Left lobe of liver (tissue), 2 donors: ENCODE measurements at regions not wholly inside any gene's neighbourhood (a gene's known extent, or its start where the extent isn't known, plus 50 kb on each side); places are given as distances from the start of the nearest gene placed in this dataset.
"Not testable (repeated sequence)": the region's sequence is repeated elsewhere in the genome, so short reads cannot be mapped to it uniquely, and the experiment has no call there.

Source experiments
- ATAC-seq: fragments of 200-7000 bp; cut with Tn5 transposase; one replicate; pipeline ENCODE4 v1.9.1; 2020; ENCODE audit warnings: mild to moderate bottlenecking, moderate library complexity
- DNase-seq: peaks from one replicate; pipeline ENCODE4 v3.0.0-alpha.2; 2020; ENCODE audit warnings: low spot score
- donor health status: DM: no; HTN: no; CAD: no; lungs with moderate emphysema.
- donor health status: DM: no; HTN: yes; CAD: no.

DNA sequence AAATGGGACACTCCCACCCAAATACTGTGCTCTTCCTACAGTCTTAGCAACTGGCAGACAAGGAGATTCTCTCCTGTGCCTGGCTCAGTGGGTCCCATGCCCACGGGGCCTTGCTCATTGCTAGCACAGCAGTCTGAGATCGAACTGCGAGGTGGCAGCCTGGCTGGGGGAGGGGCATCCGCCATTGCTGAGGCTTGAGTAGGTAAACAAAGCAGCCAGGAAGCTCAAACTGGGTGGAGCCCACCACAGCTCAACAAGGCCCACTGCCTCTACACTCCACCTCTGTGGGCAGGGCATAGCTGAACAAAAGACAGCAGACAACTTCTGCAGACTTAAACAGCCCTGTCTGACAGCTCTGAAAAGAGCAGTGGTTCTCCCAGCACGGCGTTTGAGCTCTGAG is 174.8 kb downstream of the COL12A1 start:
- not testable (repeated sequence) for ATAC-seq, DNase-seq

GRCh38 chr6:75029333-75029732 is 176.5 kb downstream of the COL12A1 start:
- DNase-seq (no peak), ATAC-seq (no peak)

GRCh38 chr6:75025371-75025770 is 180.5 kb downstream of the COL12A1 start:
- ATAC-seq: no peak
- no peak for DNase-seq

GRCh38 chr6:75024828-75025227 is 181.0 kb downstream of the COL12A1 start:
- ATAC-seq: no peak
- DNase-seq: no peak

GRCh38 chr6:75023634-75024033 is 182.2 kb downstream of the COL12A1 start:
- no peak for DNase-seq
- no peak for ATAC-seq

DNA sequence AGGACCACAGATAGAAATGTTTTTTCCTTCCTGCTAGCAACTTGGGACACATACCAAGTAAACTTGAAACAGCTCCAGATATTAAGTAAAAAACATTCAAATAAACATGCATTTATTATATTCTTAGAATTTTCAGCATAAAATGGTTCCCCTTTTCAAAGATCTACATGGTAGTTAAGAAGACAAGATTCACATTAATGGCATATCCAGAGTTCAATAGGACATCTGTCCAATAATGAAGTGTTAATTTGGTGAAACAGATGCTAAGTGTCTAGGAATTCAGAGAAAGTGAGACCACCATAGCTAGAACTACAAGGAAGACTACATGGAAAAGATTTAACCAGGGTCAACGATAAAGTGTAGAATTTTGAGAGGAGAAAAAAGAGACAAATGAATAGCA is 184.9 kb downstream of the COL12A1 start:
- DNase-seq: no peak
- ATAC-seq: no peak

DNA sequence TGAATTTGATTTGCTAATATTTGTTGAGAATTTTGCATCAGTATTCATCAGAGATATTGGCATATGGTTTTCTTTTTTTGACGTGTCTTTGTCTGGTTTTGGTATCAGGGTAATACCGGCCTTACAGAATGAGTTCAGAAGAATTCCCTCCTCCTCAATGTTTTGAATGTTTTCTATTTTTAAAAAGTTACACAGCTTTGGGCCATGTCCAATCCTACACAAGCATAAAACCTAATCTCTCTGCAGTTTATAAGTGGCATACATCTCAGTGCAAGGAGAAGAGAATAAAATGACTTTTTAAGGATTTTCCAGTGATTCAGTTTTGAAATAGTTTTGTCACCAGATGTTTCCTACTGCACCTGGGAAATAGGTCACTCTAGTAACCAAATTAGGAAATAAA is 185.5 kb downstream of the COL12A1 start:
- DNase-seq: no peak
- no peak for ATAC-seq

- DNase-seq (no peak), ATAC-seq (no peak)
Observed at GRCh38 chr6:75012018-75012417, 193.8 kb downstream of the COL12A1 start.

- not testable (repeated sequence) for DNase-seq, ATAC-seq
Observed at GRCh38 chr6:75003984-75004383, 201.9 kb downstream of the COL12A1 start.

DNA sequence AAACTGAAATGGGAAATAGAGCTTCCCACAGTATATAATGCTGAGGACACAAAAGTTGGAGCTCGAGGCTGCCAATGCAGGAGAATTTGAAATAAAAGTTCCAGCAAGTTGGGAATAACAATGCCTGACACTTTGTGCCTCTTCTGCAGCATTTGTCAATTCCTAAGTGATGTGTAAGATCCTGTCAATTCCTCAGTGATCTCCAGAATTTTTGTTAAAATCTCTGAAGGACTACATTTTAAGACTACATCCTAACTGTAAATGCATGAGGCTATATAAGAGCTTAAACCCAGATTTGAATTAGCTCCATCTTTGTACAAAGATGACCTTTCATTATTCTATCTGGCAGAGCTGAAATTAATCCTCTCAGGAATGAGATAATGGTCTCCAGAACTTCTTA is 208.2 kb downstream of the COL12A1 start:
- ATAC-seq: no peak

GRCh38 chr6:74993136-74993535 is 212.7 kb downstream of the COL12A1 start:
- ATAC-seq (no peak), DNase-seq (no peak)

More for the DNA sequence above, 208.2 kb downstream of the COL12A1 start:
- no peak for DNase-seq

GRCh38 chr6:74991573-74992332 is 214.1 kb downstream of the COL12A1 start:
- DNase-seq (no peak), ATAC-seq (no peak)

GRCh38 chr6:74979065-74979766 is 226.6 kb downstream of the COL12A1 start:
- ATAC-seq (no peak), DNase-seq (no peak)

DNA sequence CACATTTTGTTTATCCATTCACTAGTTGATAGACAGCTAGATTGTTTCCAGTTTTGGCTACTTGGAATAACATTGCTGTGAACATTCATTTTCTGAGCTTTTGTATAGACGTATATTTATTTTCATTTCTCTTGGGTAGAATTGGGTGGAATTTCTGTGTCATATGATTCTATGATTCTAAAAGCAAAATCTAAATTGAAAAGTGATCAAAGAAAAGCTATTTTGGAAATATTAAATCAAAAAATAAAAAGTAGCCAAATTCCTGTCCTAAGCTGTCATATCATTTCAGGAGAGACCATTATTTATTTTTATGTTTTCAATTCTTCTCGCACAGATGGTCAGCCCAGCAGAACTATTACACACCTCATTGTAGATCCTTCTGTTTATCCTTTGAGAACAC is 229.2 kb downstream of the COL12A1 start:
- DNase-seq: no peak
- no peak for ATAC-seq

- ATAC-seq: no peak
- no peak for DNase-seq
Observed at GRCh38 chr6:74976026-74976425, 229.8 kb downstream of the COL12A1 start.

- ATAC-seq (no peak), DNase-seq (no peak)
Observed at GRCh38 chr6:74973591-74973990, 232.3 kb downstream of the COL12A1 start.

DNA sequence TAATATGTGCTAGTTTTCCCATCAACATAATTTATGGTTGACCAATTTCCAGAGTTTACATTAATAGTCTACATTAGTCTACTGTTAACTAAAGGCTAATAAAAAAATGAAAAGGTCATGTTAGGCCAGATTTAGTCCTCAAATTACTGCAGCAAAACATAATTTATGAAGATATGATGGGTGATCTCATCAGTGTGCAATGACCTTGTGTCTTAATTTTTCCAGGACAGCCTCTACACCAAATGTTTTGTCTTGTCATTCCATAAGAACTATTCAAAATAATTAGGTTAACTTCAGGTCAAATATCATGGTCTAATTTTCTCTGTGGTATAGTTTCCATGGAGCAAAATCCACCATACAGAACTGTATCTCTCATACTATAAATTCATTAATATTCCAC is 234.2 kb downstream of the COL12A1 start:
- DNase-seq (no peak), ATAC-seq (no peak)

DNA sequence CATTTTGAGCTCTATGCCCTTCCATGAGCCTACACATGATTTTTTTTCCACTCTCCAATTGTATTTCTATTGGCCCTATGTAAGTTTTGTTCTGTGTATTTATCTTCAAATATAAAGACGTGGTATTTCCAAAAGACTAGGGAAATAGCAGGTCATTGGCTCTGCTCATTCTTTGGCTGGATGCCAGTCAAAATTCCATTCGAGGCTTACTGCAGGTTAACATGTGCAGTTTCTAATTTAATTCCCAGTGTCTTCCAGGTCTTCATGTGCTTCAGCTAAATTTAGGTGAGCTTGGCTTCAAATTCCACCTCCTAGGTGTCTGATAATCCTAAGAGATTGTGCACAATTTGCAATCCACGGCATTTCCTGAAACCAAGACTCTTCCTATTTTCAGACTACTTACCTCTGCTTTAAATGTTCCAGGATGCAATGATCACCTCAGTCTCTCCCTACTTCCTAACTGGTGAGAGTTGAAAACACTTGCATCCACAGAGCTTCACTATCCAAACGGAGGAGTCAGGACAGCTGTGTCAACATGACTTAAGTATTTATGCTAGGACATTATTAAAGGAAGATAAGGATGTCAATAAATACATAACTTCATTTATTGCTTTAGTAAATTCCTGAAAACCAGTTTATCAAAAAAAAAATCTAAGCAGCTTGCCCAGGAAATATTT is 236.1 kb downstream of the COL12A1 start:
- DNase-seq (no peak), ATAC-seq (no peak)

DNA sequence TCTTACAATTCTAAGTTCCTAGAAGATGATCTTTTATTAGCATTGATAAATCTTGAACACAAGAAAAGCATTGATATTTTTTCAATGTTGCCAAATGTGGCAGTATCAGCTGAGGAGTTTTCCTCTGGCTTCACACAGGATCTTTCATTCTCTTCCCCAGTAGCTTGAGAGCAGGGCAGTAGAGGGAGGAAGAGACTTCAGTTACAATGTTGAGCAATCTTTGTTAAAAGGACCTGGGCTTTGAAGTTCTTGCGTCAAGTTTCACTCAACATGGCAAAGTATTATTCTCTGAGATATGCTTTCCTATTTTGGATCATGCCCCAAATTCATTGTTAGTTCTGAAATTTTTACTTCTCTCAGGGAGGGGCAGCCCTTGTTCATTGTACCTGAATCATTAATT is 238.0 kb downstream of the COL12A1 start:
- ATAC-seq (no peak), DNase-seq (no peak)

GRCh38 chr6:74966712-74967111 is 239.1 kb downstream of the COL12A1 start:
- no peak for DNase-seq
- no peak for ATAC-seq

GRCh38 chr6:74964871-74965441 is 240.9 kb downstream of the COL12A1 start:
- ATAC-seq: no peak

More at GRCh38 chr6:74964871-74965441, 240.9 kb downstream of the COL12A1 start:
- no peak for DNase-seq
